Breast epithelium (tissue), 3 donors: ENCODE measurements at regions not wholly inside any gene's neighbourhood (a gene's known extent, or its start where the extent isn't known, plus 50 kb on each side); places are given as distances from the start of the nearest gene placed in this dataset.

Source experiments
- CTCF ChIP-seq, 3 donors: fragments of 450-650 bp; IDR thresholded peaks; one replicate each; pipeline ENCODE4 v1.5.1; 2016 to 2017; ENCODE audit warnings: antibody characterized with exemption in 3 of 3, mild to moderate bottlenecking in 3 of 3, moderate library complexity in 3 of 3
- POLR2A ChIP-seq: fragments of 450-650 bp; IDR thresholded peaks from one replicate; pipeline ENCODE4 v1.6.1; 2016; ENCODE audit warnings: antibody characterized with exemption, mild to moderate bottlenecking, moderate library complexity
- POLR2AphosphoS5 ChIP-seq, 3 donors: sonication (generic); formaldehyde crosslinking; IDR thresholded peaks; one replicate each; pipeline ENCODE4 v1.6.1; 2017; ENCODE audit warnings: antibody characterized with exemption in 3 of 3

- TF ChIP-seq POLR2AphosphoS5 (IDR thresholded peaks at IDR 0.05), result no peak
- TF ChIP-seq POLR2A, result no peak
- TF ChIP-seq CTCF (IDR thresholded peaks at IDR 0.05), result no peak
Observed at GRCh38 chr22:33144721-33145120, 86.5 kb upstream of the SYN3 start.
